ENCODE measurements at regions not wholly inside any gene's neighbourhood (a gene's known extent, or its start where the extent isn't known, plus 50 kb on each side); places are given as distances from the start of the nearest gene placed in this dataset.

GRCh38 chr11:45568049-45568448 lies 97.4 kb downstream of the CHST1 start:
- TF ChIP-seq EZH2 (IDR thresholded peaks at IDR 0.05; ENCODE audit: borderline replicate concordance, low read length): no peak
- TF ChIP-seq, protein P1, sequence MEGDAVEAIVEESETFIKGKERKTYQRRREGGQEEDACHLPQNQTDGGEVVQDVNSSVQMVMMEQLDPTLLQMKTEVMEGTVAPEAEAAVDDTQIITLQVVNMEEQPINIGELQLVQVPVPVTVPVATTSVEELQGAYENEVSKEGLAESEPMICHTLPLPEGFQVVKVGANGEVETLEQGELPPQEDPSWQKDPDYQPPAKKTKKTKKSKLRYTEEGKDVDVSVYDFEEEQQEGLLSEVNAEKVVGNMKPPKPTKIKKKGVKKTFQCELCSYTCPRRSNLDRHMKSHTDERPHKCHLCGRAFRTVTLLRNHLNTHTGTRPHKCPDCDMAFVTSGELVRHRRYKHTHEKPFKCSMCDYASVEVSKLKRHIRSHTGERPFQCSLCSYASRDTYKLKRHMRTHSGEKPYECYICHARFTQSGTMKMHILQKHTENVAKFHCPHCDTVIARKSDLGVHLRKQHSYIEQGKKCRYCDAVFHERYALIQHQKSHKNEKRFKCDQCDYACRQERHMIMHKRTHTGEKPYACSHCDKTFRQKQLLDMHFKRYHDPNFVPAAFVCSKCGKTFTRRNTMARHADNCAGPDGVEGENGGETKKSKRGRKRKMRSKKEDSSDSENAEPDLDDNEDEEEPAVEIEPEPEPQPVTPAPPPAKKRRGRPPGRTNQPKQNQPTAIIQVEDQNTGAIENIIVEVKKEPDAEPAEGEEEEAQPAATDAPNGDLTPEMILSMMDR (IDR thresholded peaks at IDR 0.05; ENCODE audit: low read length): no peak
